GM12878 (cell line): ENCODE measurements at regions not wholly inside any gene's neighbourhood (a gene's known extent, or its start where the extent isn't known, plus 50 kb on each side); places are given as distances from the start of the nearest gene placed in this dataset.

Experiments used
- ATAC-seq: fragments of 200-7000 bp; cut with Tn5 transposase; 3 replicates; pipeline ENCODE4 v1.9.1; 2020; ENCODE audit warnings: mild to moderate bottlenecking, moderate library complexity
- BruUV-seq: library from RNA; stranded (reverse); fragments of 400-500 nt; replicated peaks from 2 replicates; lab custom pipeline; 2021; lab: Mats Ljungman, UMichigan
- CTCF ChIA-PET: fragments of 300-600 bp; sonication (Branson Sonifier 250); formaldehyde crosslinking; extraction: SDS; loops from one replicate; lab custom pipeline; 2021; ENCODE audit warnings: inconsistent platforms; lab: Yijun Ruan, JAX
- POLR2A ChIA-PET: fragments of 350-600 bp; formaldehyde crosslinking; extraction: SDS; loops from one replicate; lab custom pipeline; 2021; ENCODE audit warnings: inconsistent platforms; lab: Charles Lee
- RAD21 ChIA-PET: fragments of 300-600 bp; sonication (Branson Sonifier 250); formaldehyde crosslinking; loops from one replicate; lab custom pipeline; 2023; ENCODE audit warnings: antibody characterized with exemption; ENCODE audit not compliant: unreplicated experiment; lab: Charles Lee
- SMC1A ChIA-PET: fragments of 300-600 bp; sonication (Branson Sonifier 250); formaldehyde crosslinking; loops from one replicate; lab custom pipeline; 2023; ENCODE audit not compliant: unreplicated experiment, uncharacterized antibody; lab: Charles Lee
- DNase-seq: peaks from one replicate; pipeline ENCODE4 v3.0.0-alpha.2; 2011; ENCODE audit warnings: low read depth, low spot score
- FAIRE-seq: peaks from 3 replicates; lab custom pipeline; 2011; peaks lifted over from hg19 to GRCh38; lab: Jason Lieb, UNC
- H2AFZ ChIP-seq: 2 replicates; pipeline ENCODE4 v1.6.0; 2011; ENCODE audit warnings: low read depth, low read length, control low read depth; ENCODE audit not compliant: control insufficient read depth
- H3K27ac ChIP-seq: 2 replicates; pipeline ENCODE4 v1.5.1; 2011; ENCODE audit warnings: control low read depth; ENCODE audit not compliant: control insufficient read depth, insufficient read depth
- H3K27me3 ChIP-seq, 2 experiments: replicated peaks in 1 of 2; 2 replicates each; pipeline versions ENCODE4 v1.6.0 to v1.6.1; 2011; ENCODE audit warnings: low read length in 1 of 2; ENCODE audit not compliant: control insufficient read depth in 2 of 2, insufficient read depth in 2 of 2
- H3K36me3 ChIP-seq, 2 experiments: 2 replicates each; pipeline ENCODE4 v1.5.1; 2011; ENCODE audit warnings: low read length in 1 of 2; ENCODE audit not compliant: control insufficient read depth in 2 of 2, insufficient read depth in 2 of 2
- H3K4me1 ChIP-seq: 2 replicates; pipeline ENCODE4 v1.6.1; 2011; ENCODE audit warnings: mild to moderate bottlenecking, low read length, moderate library complexity, mixed read lengths; ENCODE audit not compliant: control insufficient read depth, insufficient read depth
- H3K4me2 ChIP-seq: 2 replicates; pipeline ENCODE4 v1.6.0; 2011; ENCODE audit warnings: control low read depth; ENCODE audit not compliant: control insufficient read depth, insufficient read depth
- H3K4me3 ChIP-seq: fragments of 200-600 bp; sonication (generic); 2 replicates; pipeline ENCODE4 v1.5.1; 2016
- H3K79me2 ChIP-seq: 2 replicates; pipeline ENCODE4 v1.6.0; 2011; ENCODE audit warnings: low read length; ENCODE audit not compliant: control insufficient read depth, insufficient read depth
- H3K9ac ChIP-seq: 2 replicates; pipeline ENCODE4 v1.8.0; 2011; ENCODE audit warnings: low read length, control low read depth, mixed read lengths; ENCODE audit not compliant: control insufficient read depth, insufficient read depth
- H3K9me3 ChIP-seq: replicated peaks from 3 replicates; pipeline ENCODE4 v1.5.1; 2011; ENCODE audit warnings: mild to moderate bottlenecking, low read length; ENCODE audit not compliant: control insufficient read depth, insufficient read depth
- H4K20me1 ChIP-seq: 2 replicates; pipeline ENCODE4 v1.6.0; 2011; ENCODE audit not compliant: control insufficient read depth, insufficient read depth
- ATF7 ChIP-seq: fragments of 450-650 bp; IDR thresholded peaks from 2 replicates; pipeline ENCODE4 v1.6.1; 2016; ENCODE audit warnings: low read depth, mild to moderate bottlenecking
- CBFB ChIP-seq: IDR thresholded peaks from 2 replicates; pipeline ENCODE4 v1.6.1; 2016; ENCODE audit warnings: antibody characterized with exemption, low read depth
- CHD4 ChIP-seq: fragments of 200-600 bp; sonication (generic); IDR thresholded peaks from 2 replicates; pipeline ENCODE4 v1.6.1; 2016; ENCODE audit warnings: mild to moderate bottlenecking
- CREB1 ChIP-seq: IDR thresholded peaks from 2 replicates; pipeline ENCODE4 v1.6.1; 2012; ENCODE audit warnings: low read depth, mild to moderate bottlenecking, inconsistent platforms
- ELK1 ChIP-seq: IDR thresholded peaks from 2 replicates; pipeline ENCODE4 v1.6.1; 2012; ENCODE audit warnings: low read depth, low read length, improper control_type of control experiment
- ESRRA ChIP-seq: IDR thresholded peaks from 2 replicates; pipeline ENCODE4 v1.6.1; 2012; ENCODE audit warnings: mild to moderate bottlenecking, low read length, improper control_type of control experiment
- JUNB ChIP-seq: IDR thresholded peaks from 2 replicates; pipeline ENCODE4 v1.6.1; 2016; ENCODE audit warnings: antibody characterized with exemption, mild to moderate bottlenecking
- LARP7 ChIP-seq: fragments of 450-650 bp; IDR thresholded peaks from 2 replicates; pipeline ENCODE4 v1.6.1; 2017; ENCODE audit warnings: mild to moderate bottlenecking
- MEF2B ChIP-seq: fragments of 450-650 bp; IDR thresholded peaks from 2 replicates; pipeline ENCODE4 v1.6.1; 2018; ENCODE audit warnings: mild to moderate bottlenecking, moderate library complexity; ENCODE audit not compliant: partially characterized antibody, poor library complexity, severe bottlenecking
- RAD51 ChIP-seq: fragments of 450-650 bp; IDR thresholded peaks from 2 replicates; pipeline ENCODE4 v1.6.1; 2016; ENCODE audit warnings: moderate library complexity, mild to moderate bottlenecking, inconsistent platforms
- RFX5 ChIP-seq: IDR thresholded peaks from 2 replicates; pipeline ENCODE4 v1.6.1; 2011; ENCODE audit warnings: low read depth, low read length, improper control_type of control experiment
- STAT3 ChIP-seq: IDR thresholded peaks from 2 replicates; pipeline ENCODE4 v1.6.1; 2011; ENCODE audit warnings: low read depth, low read length, improper control_type of control experiment
- TARDBP ChIP-seq: IDR thresholded peaks from 2 replicates; pipeline ENCODE4 v1.6.1; 2016; ENCODE audit warnings: borderline replicate concordance
- ZNF207 ChIP-seq: fragments of 450-650 bp; IDR thresholded peaks from 2 replicates; pipeline ENCODE4 v1.6.1; 2014; ENCODE audit warnings: antibody characterized with exemption, mild to moderate bottlenecking, borderline replicate concordance
- ZNF384 ChIP-seq: IDR thresholded peaks from 2 replicates; pipeline ENCODE4 v1.6.1; 2012; ENCODE audit warnings: low read depth, mild to moderate bottlenecking, low read length, improper control_type of control experiment, borderline replicate concordance
- ZNF592 ChIP-seq: fragments of 450-650 bp; IDR thresholded peaks from 2 replicates; pipeline ENCODE4 v1.6.1; 2017; ENCODE audit warnings: mild to moderate bottlenecking, moderate library complexity
- ZNF622 ChIP-seq: fragments of 450-650 bp; IDR thresholded peaks from 2 replicates; pipeline ENCODE4 v1.6.1; 2017; ENCODE audit warnings: mild to moderate bottlenecking, inconsistent platforms
- WGBS: methylation state at CpG from one replicate; pipeline ENCODE4 v1.1.6; 2016; ENCODE audit warnings: low lambda C conversion rate; ENCODE audit not compliant: insufficient replicate concordance, insufficient coverage; ENCODE audit errors: missing lambda C conversion rate; 5-methylcytosine and 5-hydroxymethylcytosine counted together
- in situ Hi-C: fragments of 300-500 bp; cut with MboI; formaldehyde crosslinking; loops from 9 replicates; pipeline ENCODE4 v1.14.3; 2018; ENCODE audit warnings: mixed read lengths
- intact Hi-C: fragments of 100-400 bp; cut with micrococcal nuclease; formaldehyde crosslinking; loops from one replicate; pipeline ENCODE4 v1.14.2; 2022; ENCODE audit not compliant: unreplicated experiment

GRCh38 chr7:19575909-19576557, 132.8 kb downstream of the POLR1F start (continued):
- TF ChIP-seq ELK1 (no peak), ESRRA (no peak), CBFB (no peak)

- H3K4me1 ChIP-seq, result no peaks in the 10 kb centered on the region
- FAIRE-seq, result no peak
- intact Hi-C loops, result no loop called here
These were observed 134.7 kb downstream of the POLR1F start for GRCh38 chr7:19574131-19574530.

More at GRCh38 chr7:19574131-19574530, 134.7 kb downstream of the POLR1F start:
- H3K4me2 ChIP-seq, result no peak overlapping the region
- no TSS peak for BruUV-seq
- H3K36me3 ChIP-seq, result no peaks in the 10 kb centered on the region
- WGBS, result 33% methylated on average over 5 of the region's 5 CpGs
- H3K4me3 ChIP-seq, result no peak overlapping the region
- ChIA-PET RAD21 (no interaction called here), CTCF (no interaction called here), POLR2A (no interaction called here), SMC1A (no interaction called here)
- ATAC-seq (no peak), DNase-seq (no peak)
- H3K9me3 ChIP-seq, result no peaks in the 10 kb centered on the region
- H3K27me3 ChIP-seq, result no peaks in the 10 kb centered on the region
- H3K79me2 ChIP-seq, result no peaks in the 10 kb centered on the region
- H3K27ac ChIP-seq, result no peak overlapping the region
- in situ Hi-C loops, result no loop called here
- H2AFZ ChIP-seq, result no peak overlapping the region
- no peak overlapping the region for H3K9ac ChIP-seq
- no peak for TF ChIP-seq RAD51
- TF ChIP-seq ATF7, result no peak
- TF ChIP-seq RFX5, result no peak
- TF ChIP-seq ZNF384, result no peak
- TF ChIP-seq ZNF592, result no peak
- no peak for TF ChIP-seq CREB1
- no peak for TF ChIP-seq STAT3
- no peak for TF ChIP-seq JUNB
- no peak for TF ChIP-seq LARP7
- no peak for TF ChIP-seq CHD4
- TF ChIP-seq MEF2B, result no peak
- no peak for TF ChIP-seq TARDBP
- no peak for TF ChIP-seq ZNF207
- TF ChIP-seq ZNF622, result no peak
- H4K20me1 ChIP-seq, result no peaks in the 10 kb centered on the region
